ENCODE measurements at regions not wholly inside any gene's neighbourhood (a gene's known extent, or its start where the extent isn't known, plus 50 kb on each side); places are given as distances from the start of the nearest gene placed in this dataset.

GRCh38 chr15:100780208-100780800 lies 99.3 kb upstream of the ALDH1A3 start:
- no peak for TF ChIP-seq JUND (IDR thresholded peaks at IDR 0.05; ENCODE audit: low read depth)
- DNase-seq (ENCODE audit: low read depth in 1 of 2, low spot score in 1 of 2): no peak
- in situ Hi-C loops (cut with HindIII; ENCODE audit: low pct_unique_long_range_greater_than_20kb, low sequenced_read_pairs): no loop called here

DNA sequence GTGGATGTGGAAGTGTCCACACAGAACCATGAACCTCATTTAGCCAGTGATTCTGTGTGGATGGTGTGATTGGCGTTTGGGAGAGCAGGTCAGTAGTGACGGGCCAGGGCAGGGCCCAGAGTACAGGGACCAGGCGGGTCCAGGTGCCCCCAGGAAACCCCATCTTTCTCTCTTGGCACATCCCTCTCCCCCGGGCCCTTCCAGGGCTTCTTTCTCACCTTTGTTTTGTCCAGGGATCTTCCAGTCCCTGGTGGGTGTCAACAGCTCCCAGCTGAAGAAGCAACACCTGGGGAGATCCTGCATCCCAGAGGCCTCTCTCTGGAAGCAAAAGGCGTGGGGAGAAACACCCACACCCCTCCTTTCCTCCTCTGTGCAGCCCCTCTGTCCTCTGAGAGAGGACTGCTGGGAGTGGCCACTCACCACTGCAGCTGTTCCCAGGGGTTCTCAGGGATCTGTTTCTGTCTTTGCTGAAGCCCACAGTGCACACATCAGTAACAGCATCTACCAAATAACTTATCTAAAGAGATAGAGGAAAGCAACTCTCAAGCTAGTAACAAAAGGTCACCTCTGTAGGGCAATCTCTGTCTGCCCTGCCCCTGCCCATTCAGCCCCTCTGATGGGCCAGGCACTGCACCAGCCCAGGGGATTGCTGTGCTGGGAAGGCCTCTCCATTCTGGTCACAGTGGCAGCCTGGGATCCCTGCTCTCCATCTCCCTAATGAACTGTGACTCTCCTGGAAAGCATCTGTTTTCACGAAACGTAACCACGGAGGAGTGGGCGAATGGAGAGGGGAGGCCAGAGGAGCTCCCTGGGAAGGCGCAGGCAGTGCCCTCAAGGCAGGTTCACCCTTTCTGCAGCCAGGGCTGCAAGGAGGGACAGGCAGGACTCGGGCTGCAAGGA lies 98.3 kb upstream of the ALDH1A3 start:
- in situ Hi-C loops (cut with HindIII; ENCODE audit: low pct_unique_long_range_greater_than_20kb, low sequenced_read_pairs): no loop called here
- no peak for DNase-seq (ENCODE audit: low read depth in 1 of 2, low spot score in 1 of 2)
- TF ChIP-seq JUND (IDR thresholded peaks at IDR 0.05; ENCODE audit: low read depth): no peak

- in situ Hi-C loops (cut with HindIII; ENCODE audit: low pct_unique_long_range_greater_than_20kb, low sequenced_read_pairs): no loop called here
- DNase-seq (ENCODE audit: low read depth in 1 of 2, low spot score in 1 of 2): no peak
- no peak for TF ChIP-seq JUND (IDR thresholded peaks at IDR 0.05; ENCODE audit: low read depth)
Measured at GRCh38 chr15:100781961-100782530, 97.6 kb upstream of the ALDH1A3 start.

DNA sequence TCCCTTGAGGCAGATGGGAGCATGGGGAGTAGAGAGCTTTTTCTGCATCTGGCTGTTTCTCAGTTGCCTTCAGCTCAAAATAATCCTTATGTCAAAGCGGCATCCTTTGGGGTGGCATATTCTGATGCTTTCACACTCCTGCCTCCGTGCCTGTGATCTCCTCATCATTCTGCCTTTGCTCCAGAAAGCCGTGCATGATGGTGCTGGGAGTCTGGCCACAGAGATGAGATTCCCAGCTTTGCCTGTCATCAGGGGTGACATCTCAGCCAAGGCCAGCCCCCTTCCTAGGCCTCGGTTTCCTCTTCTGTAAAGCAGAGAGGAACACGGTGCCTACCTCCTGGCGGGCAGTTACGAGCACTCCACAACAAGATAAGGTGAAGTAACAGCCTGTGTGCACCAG lies 96.3 kb upstream of the ALDH1A3 start:
- DNase-seq (ENCODE audit: low read depth in 1 of 2, low spot score in 1 of 2): no peak
- in situ Hi-C loops (cut with HindIII; ENCODE audit: low pct_unique_long_range_greater_than_20kb, low sequenced_read_pairs): no loop called here
- no peak for TF ChIP-seq JUND (IDR thresholded peaks at IDR 0.05; ENCODE audit: low read depth)

GRCh38 chr15:100783760-100784492 lies 95.7 kb upstream of the ALDH1A3 start:
- in situ Hi-C loops (cut with HindIII; ENCODE audit: low pct_unique_long_range_greater_than_20kb, low sequenced_read_pairs): no loop called here
- no peak for TF ChIP-seq JUND (IDR thresholded peaks at IDR 0.05; ENCODE audit: low read depth)
- DNase-seq (ENCODE audit: low read depth in 1 of 2, low spot score in 1 of 2): no peak

DNA sequence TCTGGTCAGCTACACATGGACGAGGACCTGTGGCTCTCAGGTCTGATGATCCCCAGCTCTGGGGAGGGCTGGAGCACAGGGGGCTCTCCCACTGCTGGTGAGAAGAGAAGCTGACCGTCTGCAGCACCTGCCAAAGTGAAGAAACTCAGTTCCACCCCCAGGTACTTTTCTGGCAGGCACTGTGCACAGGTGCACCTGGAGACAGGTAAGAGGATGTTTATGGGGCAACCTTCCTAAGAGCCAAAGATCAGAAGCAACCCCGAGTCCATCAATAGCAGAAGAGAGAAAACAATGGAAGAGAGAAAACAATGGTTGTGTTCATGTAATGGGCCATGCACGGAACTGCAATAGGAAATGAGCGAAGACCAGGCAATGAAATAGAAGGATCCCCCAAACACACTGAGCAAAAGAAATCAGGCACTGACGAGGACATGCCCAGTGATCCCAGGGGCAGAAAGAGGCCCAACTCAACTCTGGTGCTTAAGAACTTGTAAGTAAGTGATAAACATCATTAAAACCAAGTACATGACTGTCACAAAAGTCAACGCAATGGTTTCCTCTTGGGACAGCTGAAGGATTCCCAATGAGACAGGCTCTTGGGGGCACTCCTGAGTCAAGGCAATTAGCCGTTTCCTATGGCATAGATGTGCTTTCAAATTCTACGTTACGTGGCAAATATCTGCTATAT lies 95.0 kb upstream of the ALDH1A3 start:
- in situ Hi-C loops (cut with HindIII; ENCODE audit: low pct_unique_long_range_greater_than_20kb, low sequenced_read_pairs): no loop called here
- DNase-seq (ENCODE audit: low read depth in 1 of 2, low spot score in 1 of 2): no peak
- no peak for TF ChIP-seq JUND (IDR thresholded peaks at IDR 0.05; ENCODE audit: low read depth)

DNA sequence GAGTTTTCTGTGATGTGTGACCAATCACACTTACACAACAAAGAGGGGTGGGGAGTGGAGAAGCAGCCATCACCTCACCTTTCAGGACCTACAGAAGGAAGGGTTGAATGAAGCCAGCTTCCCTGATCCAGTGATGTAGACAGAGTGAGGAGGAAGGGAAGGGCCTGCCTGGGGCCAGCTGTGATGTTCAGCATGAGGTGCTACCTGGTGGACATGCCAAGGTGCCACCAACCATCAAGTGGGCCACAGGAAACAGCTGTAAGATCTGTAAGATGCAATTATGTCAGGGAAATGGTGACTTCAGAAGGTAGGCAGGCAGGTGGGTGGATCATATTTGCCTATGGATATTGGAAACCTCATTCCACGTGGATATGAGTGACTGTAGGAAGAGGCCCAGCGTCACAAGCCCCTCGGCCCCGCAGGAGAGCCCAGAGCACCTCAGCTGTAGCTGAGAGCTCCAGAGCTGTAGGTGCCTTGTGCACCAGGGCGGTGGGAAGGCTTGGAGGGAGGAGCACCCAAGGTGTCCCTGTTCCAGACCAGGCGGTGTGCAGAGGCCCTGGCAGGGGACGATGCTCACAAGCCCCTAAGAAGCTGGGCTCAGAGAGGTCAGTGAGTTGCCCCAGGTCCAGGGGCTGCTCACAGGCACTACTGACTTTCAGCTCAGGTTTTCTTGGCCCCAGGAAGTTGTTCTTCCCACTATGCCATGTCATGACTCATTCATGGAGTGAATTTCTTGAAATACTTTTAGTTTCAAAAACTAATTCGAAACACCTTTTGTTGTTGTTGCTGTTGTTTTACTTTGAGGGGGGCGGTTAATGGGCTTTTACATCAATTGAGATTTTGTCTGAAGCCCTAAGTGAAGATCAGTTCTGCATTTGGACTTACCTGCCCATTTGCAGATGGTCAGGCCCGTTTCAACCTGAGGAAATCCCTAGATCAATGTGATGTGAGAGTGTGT lies 94.2 kb upstream of the ALDH1A3 start:
- in situ Hi-C loops (cut with HindIII; ENCODE audit: low pct_unique_long_range_greater_than_20kb, low sequenced_read_pairs): no loop called here
- DNase-seq (ENCODE audit: low read depth in 1 of 2, low spot score in 1 of 2): no peak
- no peak for TF ChIP-seq JUND (IDR thresholded peaks at IDR 0.05; ENCODE audit: low read depth)

DNA sequence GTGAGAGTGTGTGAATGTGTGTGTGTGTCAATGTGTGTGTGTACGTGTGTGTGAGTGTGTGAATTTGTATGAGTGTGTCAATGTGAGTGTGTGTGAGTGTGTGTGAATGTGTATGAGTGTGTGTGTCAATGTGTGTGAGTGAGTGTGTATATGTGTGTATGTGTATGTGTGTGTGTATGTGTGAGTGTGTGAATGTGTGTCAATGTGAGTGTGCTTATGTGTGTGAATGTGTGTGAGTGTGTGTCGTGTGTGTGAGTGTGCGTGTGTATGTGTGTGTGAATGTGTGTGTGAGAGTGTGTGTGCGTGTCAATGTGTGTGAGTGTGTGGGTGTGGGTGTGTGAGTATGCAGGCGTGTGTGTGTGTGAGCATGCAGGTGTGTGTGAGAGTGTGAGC lies 93.5 kb upstream of the ALDH1A3 start:
- in situ Hi-C loops (cut with HindIII; ENCODE audit: low pct_unique_long_range_greater_than_20kb, low sequenced_read_pairs): no loop called here
- TF ChIP-seq JUND (IDR thresholded peaks at IDR 0.05; ENCODE audit: low read depth): no peak
- no peak for DNase-seq (ENCODE audit: low read depth in 1 of 2, low spot score in 1 of 2)

DNA sequence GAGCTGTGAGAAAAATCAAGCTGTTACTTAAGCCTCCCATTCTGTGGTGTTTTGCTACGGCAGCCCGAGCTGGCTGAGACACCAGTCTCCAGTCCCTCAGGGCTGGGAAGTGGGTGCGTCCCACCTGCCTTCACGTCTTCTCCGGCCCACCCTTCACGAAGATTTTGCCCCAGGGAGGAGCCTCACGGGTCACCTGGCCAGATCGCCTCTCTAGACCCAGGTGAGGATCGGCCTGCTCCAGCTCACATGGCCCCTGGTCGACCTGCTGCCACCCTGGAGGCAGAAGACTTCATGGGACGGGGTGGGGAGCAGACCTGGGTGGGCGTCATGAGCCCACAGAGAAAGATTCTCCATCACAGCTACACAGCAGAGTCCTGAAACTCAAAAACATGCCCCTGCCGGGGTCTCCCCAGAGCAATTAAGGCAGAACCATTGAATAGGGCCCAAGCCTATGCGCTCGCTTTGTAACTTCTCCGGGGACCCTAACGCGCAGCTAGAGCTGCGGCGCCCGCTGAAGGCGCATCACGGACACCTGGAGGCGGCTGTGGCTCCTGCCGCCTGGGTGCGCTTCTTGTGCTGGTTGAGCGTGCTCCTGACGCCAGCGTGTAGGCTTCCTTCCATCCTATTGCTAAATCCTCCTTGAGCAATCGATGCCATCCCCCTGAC lies 92.6 kb upstream of the ALDH1A3 start:
- no peak for DNase-seq (ENCODE audit: low read depth in 1 of 2, low spot score in 1 of 2)
- TF ChIP-seq JUND (IDR thresholded peaks at IDR 0.05; ENCODE audit: low read depth): no peak
- in situ Hi-C loops (cut with HindIII; ENCODE audit: low pct_unique_long_range_greater_than_20kb, low sequenced_read_pairs): no loop called here

GRCh38 chr15:100787567-100788417 lies 91.8 kb upstream of the ALDH1A3 start:
- in situ Hi-C loops (cut with HindIII; ENCODE audit: low pct_unique_long_range_greater_than_20kb, low sequenced_read_pairs): no loop called here
- TF ChIP-seq JUND (IDR thresholded peaks at IDR 0.05; ENCODE audit: low read depth): no peak
- no peak for DNase-seq (ENCODE audit: low read depth in 1 of 2, low spot score in 1 of 2)

Measured in T47D (cell line).